ENCODE measurements at regions not wholly inside any gene's neighbourhood (a gene's known extent, or its start where the extent isn't known, plus 50 kb on each side); places are given as distances from the start of the nearest gene placed in this dataset.

GRCh38 chr22:45061332-45061731, 51.5 kb upstream of the PHF21B start:
- DNase-seq: no peak
- no peaks in the 10 kb centered on the region for H3K27me3 ChIP-seq
- H3K27ac ChIP-seq: no peak overlapping the region
- peaks cover 19% of the 10 kb centered on the region for H3K4me1 ChIP-seq
- H3K9me3 ChIP-seq (replicated peaks): no peaks in the 10 kb centered on the region
- no peaks in the 10 kb centered on the region for H3K36me3 ChIP-seq
- H3K4me3 ChIP-seq: no peak overlapping the region

GRCh38 chr22:45064313-45065278, 54.8 kb upstream of the PHF21B start:
- Histone ChIP-seq H3K36me3 (no peaks in the 10 kb centered on the region), H3K9me3 (replicated peaks) (no peaks in the 10 kb centered on the region), H3K4me3 (no peak overlapping the region), H3K27me3 (no peaks in the 10 kb centered on the region), H3K27ac (peak overlapping the region; percentile 73), H3K4me1 (peaks cover 14% of the 10 kb centered on the region)
- peak; percentile 67 to 76 for DNase-seq

GRCh38 chr22:45065726-45066125, 55.9 kb upstream of the PHF21B start:
- Histone ChIP-seq H3K4me1 (peaks cover 14% of the 10 kb centered on the region), H3K4me3 (no peak overlapping the region), H3K9me3 (replicated peaks) (no peaks in the 10 kb centered on the region), H3K27me3 (no peaks in the 10 kb centered on the region), H3K36me3 (no peaks in the 10 kb centered on the region), H3K27ac (no peak overlapping the region)
- no peak for DNase-seq

- H3K4me1 ChIP-seq: peaks cover 17% of the 10 kb centered on the region
- H3K4me3 ChIP-seq: no peak overlapping the region
- H3K36me3 ChIP-seq: no peaks in the 10 kb centered on the region
- no peaks in the 10 kb centered on the region for H3K9me3 ChIP-seq (replicated peaks)
- H3K27me3 ChIP-seq: no peaks in the 10 kb centered on the region
- DNase-seq: no peak
- H3K27ac ChIP-seq: no peak overlapping the region
These were observed 57.9 kb upstream of the PHF21B start for GRCh38 chr22:45067731-45068130.

- Histone ChIP-seq H3K9me3 (replicated peaks) (no peaks in the 10 kb centered on the region), H3K27me3 (no peaks in the 10 kb centered on the region), H3K4me3 (no peak overlapping the region), H3K4me1 (peaks cover 6% of the 10 kb centered on the region), H3K36me3 (no peaks in the 10 kb centered on the region), H3K27ac (no peak overlapping the region)
- no peak for DNase-seq
These were observed 60.1 kb upstream of the PHF21B start for GRCh38 chr22:45069925-45070324.

- H3K27me3 ChIP-seq: no peaks in the 10 kb centered on the region
- no peaks in the 10 kb centered on the region for H3K36me3 ChIP-seq
- H3K9me3 ChIP-seq (replicated peaks): no peaks in the 10 kb centered on the region
- DNase-seq: peak; percentile 34 to 51
- H3K4me1 ChIP-seq: peaks cover 3% of the 10 kb centered on the region
- no peak overlapping the region for H3K27ac ChIP-seq
- H3K4me3 ChIP-seq: no peak overlapping the region
These were observed 61.8 kb upstream of the PHF21B start for GRCh38 chr22:45071618-45072017.

- Histone ChIP-seq H3K27me3 (peaks cover 4% of the 10 kb centered on the region; the same call in 1 of the 2 replicates), H3K4me1 (peaks cover 3% of the 10 kb centered on the region), H3K27ac (no peak overlapping the region), H3K9me3 (replicated peaks) (no peaks in the 10 kb centered on the region), H3K36me3 (no peaks in the 10 kb centered on the region), H3K4me3 (no peak overlapping the region)
- DNase-seq: peak in 1 of 2 experiments; percentile 29
These were observed 62.6 kb upstream of the PHF21B start for GRCh38 chr22:45072322-45072903.

- no peak for DNase-seq
- no peaks in the 10 kb centered on the region for H3K36me3 ChIP-seq
- no peaks in the 10 kb centered on the region for H3K9me3 ChIP-seq (replicated peaks)
- no peak overlapping the region for H3K27ac ChIP-seq
- peaks cover 3% of the 10 kb centered on the region for H3K4me1 ChIP-seq
- no peak overlapping the region for H3K4me3 ChIP-seq
- peaks cover 10% of the 10 kb centered on the region; the same call in 1 of the 2 replicates for H3K27me3 ChIP-seq
These were observed 63.3 kb upstream of the PHF21B start for GRCh38 chr22:45073064-45073463.

- Histone ChIP-seq H3K4me3 (no peak overlapping the region), H3K9me3 (replicated peaks) (no peaks in the 10 kb centered on the region), H3K27me3 (peaks cover 15% of the 10 kb centered on the region; the same call in 1 of the 2 replicates), H3K27ac (no peak overlapping the region), H3K36me3 (no peaks in the 10 kb centered on the region), H3K4me1 (no peaks in the 10 kb centered on the region)
- DNase-seq: no peak
These were observed 67.5 kb upstream of the PHF21B start for GRCh38 chr22:45077286-45077685.

- Histone ChIP-seq H3K36me3 (no peaks in the 10 kb centered on the region), H3K4me1 (no peaks in the 10 kb centered on the region), H3K27ac (no peak overlapping the region), H3K4me3 (no peak overlapping the region), H3K9me3 (replicated peaks) (no peaks in the 10 kb centered on the region), H3K27me3 (peaks cover 15% of the 10 kb centered on the region; the same call in 1 of the 2 replicates)
- DNase-seq: no peak
These were observed 68.1 kb upstream of the PHF21B start for GRCh38 chr22:45077826-45078334.

- peaks cover 8% of the 10 kb centered on the region; the same call in 1 of the 2 replicates for H3K27me3 ChIP-seq
- peaks cover 4% of the 10 kb centered on the region for H3K4me1 ChIP-seq
- no peak overlapping the region for H3K4me3 ChIP-seq
- DNase-seq: no peak
- no peaks in the 10 kb centered on the region for H3K36me3 ChIP-seq
- no peaks in the 10 kb centered on the region for H3K9me3 ChIP-seq (replicated peaks)
- H3K27ac ChIP-seq: no peak overlapping the region
These were observed 73.0 kb upstream of the PHF21B start for GRCh38 chr22:45082795-45083194.

- H3K27me3 ChIP-seq: no peaks in the 10 kb centered on the region
- no peak overlapping the region for H3K4me3 ChIP-seq
- no peaks in the 10 kb centered on the region for H3K36me3 ChIP-seq
- no peaks in the 10 kb centered on the region for H3K9me3 ChIP-seq (replicated peaks)
- peak; percentile 38 to 50 for DNase-seq
- peaks cover 4% of the 10 kb centered on the region for H3K4me1 ChIP-seq
- H3K27ac ChIP-seq: no peak overlapping the region
These were observed 74.0 kb upstream of the PHF21B start for GRCh38 chr22:45083659-45084305.

GRCh38 chr22:45084400-45084920, 74.7 kb upstream of the PHF21B start:
- H3K4me1 ChIP-seq: peaks cover 4% of the 10 kb centered on the region
- no peaks in the 10 kb centered on the region for H3K27me3 ChIP-seq
- no peak for DNase-seq
- H3K9me3 ChIP-seq (replicated peaks): no peaks in the 10 kb centered on the region
- no peak overlapping the region for H3K27ac ChIP-seq
- no peak overlapping the region for H3K4me3 ChIP-seq
- no peaks in the 10 kb centered on the region for H3K36me3 ChIP-seq

GRCh38 chr22:45087802-45088201, 75.9 kb upstream of the NUP50 start:
- H3K36me3 ChIP-seq: no peaks in the 10 kb centered on the region
- no peak overlapping the region for H3K27ac ChIP-seq
- H3K4me1 ChIP-seq: peaks cover 4% of the 10 kb centered on the region
- no peak for DNase-seq
- no peaks in the 10 kb centered on the region for H3K9me3 ChIP-seq (replicated peaks)
- H3K27me3 ChIP-seq: no peaks in the 10 kb centered on the region
- no peak overlapping the region for H3K4me3 ChIP-seq
